Gastroesophageal sphincter (tissue), 3 donors: ENCODE measurements at regions not wholly inside any gene's neighbourhood (a gene's known extent, or its start where the extent isn't known, plus 50 kb on each side); places are given as distances from the start of the nearest gene placed in this dataset.

Source experiments
- EP300 ChIP-seq: sonication (generic); formaldehyde crosslinking; IDR thresholded peaks from one replicate; pipeline ENCODE4 v1.6.1; 2017; ENCODE audit warnings: antibody characterized with exemption, mild to moderate bottlenecking
- POLR2A ChIP-seq, 2 donors: fragments of 450-650 bp; IDR thresholded peaks; one replicate each; pipeline ENCODE4 v1.6.1; 2017; ENCODE audit warnings: antibody characterized with exemption in 2 of 2, mild to moderate bottlenecking in 2 of 2, moderate library complexity in 1 of 2
- TF ChIP-seq, protein P1 (sequence below), 4 experiments: fragments of 200-600 bp in 2 of 4; fragments of 450-650 bp in 2 of 4; sonication (generic) in 1 of 4; IDR thresholded peaks; one replicate each; pipeline ENCODE4 v1.5.1; 2017 to 2019; ENCODE audit warnings: antibody characterized with exemption in 4 of 4, mild to moderate bottlenecking in 2 of 4, moderate library complexity in 2 of 4

DNA sequence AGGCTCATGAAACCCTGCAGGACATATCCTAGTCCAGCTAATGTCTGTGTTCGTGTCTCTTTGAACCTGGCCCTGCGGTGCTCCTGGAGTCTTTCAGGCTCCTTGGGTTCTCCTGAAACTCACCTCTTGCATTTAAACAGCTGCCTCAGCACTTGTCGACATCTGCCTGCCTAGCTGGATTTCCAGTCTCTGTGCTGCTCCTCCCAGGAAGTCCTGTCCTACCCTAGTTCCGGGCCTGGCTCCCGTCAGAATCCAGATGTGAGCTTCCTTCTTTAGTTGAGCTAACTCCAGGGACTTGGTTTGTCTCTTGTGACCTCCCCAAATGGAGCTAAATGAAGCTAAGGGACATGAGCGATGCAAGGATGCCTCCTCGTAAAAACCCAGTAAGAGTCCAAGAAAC is 155.2 kb upstream of the PIRT start:
- TF ChIP-seq, protein P1, sequence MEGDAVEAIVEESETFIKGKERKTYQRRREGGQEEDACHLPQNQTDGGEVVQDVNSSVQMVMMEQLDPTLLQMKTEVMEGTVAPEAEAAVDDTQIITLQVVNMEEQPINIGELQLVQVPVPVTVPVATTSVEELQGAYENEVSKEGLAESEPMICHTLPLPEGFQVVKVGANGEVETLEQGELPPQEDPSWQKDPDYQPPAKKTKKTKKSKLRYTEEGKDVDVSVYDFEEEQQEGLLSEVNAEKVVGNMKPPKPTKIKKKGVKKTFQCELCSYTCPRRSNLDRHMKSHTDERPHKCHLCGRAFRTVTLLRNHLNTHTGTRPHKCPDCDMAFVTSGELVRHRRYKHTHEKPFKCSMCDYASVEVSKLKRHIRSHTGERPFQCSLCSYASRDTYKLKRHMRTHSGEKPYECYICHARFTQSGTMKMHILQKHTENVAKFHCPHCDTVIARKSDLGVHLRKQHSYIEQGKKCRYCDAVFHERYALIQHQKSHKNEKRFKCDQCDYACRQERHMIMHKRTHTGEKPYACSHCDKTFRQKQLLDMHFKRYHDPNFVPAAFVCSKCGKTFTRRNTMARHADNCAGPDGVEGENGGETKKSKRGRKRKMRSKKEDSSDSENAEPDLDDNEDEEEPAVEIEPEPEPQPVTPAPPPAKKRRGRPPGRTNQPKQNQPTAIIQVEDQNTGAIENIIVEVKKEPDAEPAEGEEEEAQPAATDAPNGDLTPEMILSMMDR (IDR thresholded peaks at IDR 0.05): no peak
- TF ChIP-seq POLR2A (IDR thresholded peaks at IDR 0.05) (no peak), EP300 (no peak)
